HG02884 (cell line): ENCODE measurements at regions not wholly inside any gene's neighbourhood (a gene's known extent, or its start where the extent isn't known, plus 50 kb on each side); places are given as distances from the start of the nearest gene placed in this dataset.
"Not testable (repeated sequence)": the region's sequence is repeated elsewhere in the genome, so short reads cannot be mapped to it uniquely, and the experiment has no call there.

Source experiments
- ATAC-seq: cut with Tn5 transposase; IDR thresholded peaks from one replicate; pipeline ENCODE4 v1.9.1; 2021; ENCODE audit warnings: mild to moderate bottlenecking, moderate library complexity; ENCODE audit not compliant: unreplicated experiment

DNA sequence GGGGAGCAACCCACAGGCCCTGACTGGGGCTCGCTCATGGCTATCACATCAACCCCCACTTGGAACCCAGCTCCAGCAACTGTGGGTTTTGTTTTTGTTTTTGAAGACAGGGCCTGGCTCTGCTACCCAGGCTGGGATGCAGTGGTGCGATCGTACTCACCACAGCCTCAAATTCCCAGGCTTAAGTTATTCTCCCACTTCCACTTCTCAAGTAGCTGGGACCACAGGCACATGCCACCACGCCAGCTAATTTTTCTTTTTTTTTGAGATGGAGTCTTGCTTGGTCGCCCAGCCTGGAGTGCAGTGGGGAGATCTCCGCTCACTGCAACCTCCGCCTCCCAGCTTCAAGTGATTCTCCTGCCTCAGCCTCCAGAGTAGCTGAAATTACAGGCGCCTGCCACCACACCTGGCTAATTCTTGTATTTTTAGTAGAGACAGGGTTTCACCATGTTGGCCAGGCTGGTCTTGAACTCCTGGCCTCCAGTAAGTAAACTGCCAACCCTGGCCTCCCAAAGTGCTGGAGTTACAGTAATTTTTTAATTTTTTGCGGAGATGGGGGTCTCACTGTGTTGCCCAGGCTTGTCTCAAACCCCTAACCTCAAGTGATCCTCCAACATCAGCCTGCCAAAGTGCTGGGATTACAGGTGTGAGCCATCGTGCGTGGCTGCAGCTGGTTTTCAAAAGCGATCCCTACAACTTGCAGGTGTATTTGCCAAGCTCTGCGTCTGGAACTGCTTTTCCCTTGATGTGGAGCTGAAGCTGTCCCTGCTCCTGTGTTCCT lies 228.7 kb downstream of the SKIDA1 start:
- no peak for ATAC-seq

DNA sequence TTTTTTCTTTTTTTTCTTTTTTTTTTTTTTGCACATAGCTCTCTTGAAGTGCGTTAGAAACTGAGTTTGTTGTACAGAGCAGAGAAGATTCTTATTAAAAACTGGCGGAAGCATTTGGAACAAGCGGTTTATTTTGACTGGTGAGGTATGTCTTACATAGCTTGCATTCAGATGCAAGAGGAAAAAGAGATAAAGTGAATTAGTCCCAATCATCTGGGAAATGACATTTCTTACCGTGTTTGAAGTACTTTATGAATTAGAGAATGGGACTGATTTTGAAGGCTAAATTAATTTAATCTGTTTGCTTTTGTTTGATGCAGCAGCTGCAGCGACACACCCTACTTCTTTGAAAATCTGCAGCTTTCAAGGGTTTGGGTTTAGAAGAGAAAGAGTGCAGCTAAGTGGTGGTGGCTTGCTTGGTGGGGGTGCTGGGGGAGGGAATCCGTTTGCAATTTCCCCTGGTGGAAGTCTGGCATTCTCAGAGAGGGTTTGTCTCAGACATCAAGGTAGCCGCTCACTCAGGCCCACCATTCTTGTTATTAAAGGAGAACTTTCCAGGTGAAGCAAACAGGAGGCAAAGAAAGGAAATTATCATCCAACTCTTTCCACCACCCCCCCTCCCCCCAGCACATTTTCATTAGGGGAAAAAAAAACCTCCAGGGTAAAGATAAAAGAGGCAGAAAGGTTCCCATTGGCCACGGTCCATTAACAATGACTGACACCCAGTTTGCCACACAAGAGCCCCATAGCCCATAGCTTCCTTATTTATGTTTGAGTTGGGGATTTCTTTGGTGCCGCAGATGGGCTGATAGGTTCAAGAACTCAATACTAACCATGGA lies 231.7 kb downstream of the SKIDA1 start:
- no peak for ATAC-seq

DNA sequence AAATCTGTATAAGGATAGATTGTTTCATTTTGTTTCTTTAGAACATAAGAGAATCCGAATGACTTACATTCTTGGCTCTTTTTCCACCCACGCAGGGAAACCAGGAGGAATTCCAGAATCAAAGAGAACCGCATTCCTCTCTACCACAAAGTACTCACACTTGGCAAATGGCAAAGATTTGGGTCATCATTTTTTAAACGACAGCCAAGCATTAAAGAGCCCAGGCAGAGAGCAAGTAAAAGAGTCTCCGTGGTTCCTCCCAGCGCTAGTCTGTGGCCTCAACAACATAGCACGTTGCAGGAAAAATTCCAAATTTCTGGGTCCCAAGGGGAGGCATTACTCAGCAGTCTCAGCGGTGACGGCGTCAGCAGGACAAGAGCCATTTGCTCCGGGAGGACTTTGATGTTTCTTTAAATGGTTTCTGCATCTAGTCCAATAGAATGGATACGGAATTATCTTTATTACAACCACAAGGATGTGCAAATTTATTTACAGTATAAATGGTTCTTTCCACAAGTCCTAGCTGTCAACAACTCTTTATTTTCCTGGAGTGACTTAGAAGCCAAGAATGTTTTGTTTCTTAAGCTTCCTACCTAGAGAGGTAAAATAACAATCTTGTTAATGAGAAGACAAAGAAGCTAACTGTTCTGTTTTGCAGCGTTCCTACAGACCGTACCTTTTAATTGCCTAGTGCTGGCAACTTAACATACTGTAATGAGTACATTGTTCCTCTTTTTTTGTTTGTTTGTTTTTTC lies 232.5 kb downstream of the SKIDA1 start:
- ATAC-seq: no peak

DNA sequence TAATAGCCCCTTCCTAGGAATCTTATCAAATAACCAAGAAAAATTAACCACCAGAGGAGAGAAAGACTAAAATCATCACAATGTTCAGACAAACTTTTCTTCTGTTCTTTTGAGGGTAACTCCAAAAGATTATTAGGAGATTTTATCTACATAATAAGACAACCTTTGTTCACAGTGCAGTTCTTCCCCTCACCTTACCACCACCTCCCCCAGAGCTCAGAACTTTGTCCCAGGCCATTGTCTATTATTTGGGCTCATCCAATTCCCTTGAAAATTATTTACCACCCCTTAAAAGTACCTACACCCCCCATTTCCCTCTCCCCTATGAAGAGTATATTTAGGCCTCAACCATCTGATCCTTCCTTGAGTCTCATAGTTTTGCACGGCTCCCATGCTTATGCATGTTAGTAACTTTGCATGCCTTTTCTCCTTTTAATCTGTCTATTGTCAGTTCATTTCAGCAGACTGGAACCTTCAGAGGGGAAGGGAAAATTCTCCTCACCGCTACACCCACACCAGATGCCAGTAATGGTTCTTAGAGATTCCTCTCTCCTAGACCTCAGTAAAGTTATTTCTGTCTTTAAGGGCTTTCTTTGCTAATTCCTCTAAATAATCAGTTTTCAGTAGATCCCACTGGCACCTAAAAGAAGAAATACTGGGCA lies 234.9 kb downstream of the SKIDA1 start:
- ATAC-seq: no peak

DNA sequence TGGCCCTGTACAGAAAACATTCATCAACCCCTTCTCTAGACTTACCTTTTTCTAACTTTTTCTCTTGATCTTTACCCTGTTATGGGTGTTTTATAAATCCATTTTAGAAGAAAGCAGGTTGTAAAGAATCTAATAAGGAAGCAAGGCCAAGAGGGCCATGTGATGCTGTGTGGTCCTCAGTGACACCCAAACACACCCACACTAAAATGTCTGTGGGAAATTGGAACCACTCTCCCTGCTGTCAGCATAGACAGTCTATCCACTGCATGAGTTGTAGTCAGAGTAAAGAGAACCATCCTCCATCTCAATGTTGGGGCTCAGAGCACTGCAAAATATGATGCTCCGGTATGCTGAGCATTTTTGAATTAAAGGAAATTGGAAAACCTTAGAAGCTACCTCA lies 235.5 kb downstream of the SKIDA1 start:
- no peak for ATAC-seq

DNA sequence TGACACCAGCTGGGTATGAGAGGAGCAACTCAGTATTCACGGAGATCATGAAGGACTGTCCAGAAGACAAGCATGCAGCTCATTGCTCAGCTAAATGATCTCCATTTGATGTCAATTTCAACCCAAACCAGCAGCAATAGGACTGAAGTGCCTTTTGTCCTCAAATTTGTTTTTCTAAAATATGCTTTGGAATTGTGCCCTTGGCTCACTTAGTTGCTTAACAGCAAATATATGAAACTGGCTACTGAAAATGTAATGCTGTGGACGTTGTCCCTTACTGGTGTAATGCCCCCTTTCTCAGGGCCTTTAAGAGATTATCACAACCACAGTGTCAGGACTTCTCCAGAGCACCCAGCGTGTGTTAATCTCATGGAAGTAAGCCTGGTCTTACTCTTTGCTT lies 236.2 kb downstream of the SKIDA1 start:
- ATAC-seq: no peak

DNA sequence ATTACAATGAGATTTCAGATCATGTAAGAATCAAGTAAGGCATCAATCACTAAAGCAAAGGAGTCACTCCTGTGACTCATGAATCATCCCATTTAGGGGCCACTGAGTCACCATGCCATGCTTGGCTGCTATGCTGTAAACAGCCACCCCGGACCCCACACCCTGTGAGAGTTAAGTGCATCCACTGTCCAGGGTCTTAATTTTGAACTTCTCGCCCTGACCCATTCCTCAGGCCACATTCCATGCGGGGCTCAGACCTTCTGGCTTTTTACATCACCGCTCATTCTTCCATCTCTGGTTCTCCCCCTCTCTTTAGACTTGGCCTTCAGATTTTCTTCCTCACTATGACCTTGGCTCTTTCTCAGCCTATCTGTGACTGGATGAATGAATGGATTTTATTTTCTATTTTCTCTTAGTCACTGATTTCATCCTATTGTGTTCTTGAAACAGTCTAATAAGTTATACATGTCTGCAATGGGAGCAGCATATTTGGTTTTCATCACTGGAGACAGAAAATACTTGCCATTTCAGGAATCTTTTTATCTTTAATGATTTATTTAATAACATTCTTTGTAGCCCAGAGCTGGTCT lies 239.6 kb downstream of the SKIDA1 start:
- no peak for ATAC-seq

DNA sequence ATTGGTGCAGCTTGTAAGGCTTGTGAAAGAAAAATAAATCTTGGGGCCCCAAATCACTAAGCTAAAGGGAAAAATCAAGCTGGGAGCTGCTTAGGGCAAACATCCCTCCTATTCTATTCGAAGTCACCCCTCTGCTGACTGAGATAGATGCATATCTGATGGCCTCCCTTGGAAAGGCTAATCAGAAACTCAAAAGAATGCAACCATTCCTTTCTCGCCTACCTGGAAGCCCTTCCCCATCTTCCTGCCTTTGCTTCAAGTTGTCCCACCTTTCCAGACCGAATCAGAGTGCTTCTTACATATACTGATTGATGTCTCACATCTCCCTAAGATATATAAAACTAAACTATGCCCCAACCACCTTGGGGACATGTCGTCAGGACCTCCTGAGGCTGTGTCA lies 240.3 kb downstream of the SKIDA1 start:
- ATAC-seq: no peak

DNA sequence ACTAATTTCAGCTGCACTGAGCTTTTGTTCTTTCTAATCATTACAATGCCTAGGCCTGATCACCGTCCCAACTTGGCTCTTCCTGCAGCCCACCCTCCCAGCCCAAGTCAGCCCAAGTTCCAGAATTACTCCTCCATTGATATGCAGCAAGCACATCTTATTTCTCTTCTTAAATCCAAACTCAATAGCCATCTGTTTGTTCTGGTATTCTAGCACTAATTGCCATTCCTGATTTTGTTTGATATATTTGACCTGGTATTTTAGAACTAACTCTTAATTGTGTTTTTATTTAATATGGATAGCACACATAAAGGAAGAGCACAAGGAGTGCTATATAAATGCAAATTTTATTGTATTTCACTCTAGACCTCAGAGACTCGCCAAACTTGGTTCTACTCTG lies 241.2 kb downstream of the SKIDA1 start:
- no peak for ATAC-seq

DNA sequence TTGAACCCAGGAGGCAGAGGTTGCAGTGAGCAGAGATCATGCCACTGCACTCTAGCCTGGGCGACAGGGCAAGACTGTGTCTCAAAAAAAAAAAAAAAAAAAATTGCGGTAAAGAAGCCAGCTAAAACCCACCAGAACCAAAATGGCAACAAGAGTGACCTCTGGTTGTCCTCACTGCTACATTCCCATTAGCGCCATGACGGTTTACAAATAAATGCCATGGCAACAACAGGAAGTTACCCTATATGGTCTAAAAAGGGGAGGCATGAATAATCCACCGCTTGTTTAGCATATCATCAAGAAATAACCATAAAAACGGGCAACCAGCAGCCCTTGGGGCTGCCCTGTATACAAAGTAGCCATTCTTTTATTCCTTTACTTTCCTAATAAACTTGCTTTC lies 242.4 kb downstream of the SKIDA1 start:
- not testable (repeated sequence) for ATAC-seq

DNA sequence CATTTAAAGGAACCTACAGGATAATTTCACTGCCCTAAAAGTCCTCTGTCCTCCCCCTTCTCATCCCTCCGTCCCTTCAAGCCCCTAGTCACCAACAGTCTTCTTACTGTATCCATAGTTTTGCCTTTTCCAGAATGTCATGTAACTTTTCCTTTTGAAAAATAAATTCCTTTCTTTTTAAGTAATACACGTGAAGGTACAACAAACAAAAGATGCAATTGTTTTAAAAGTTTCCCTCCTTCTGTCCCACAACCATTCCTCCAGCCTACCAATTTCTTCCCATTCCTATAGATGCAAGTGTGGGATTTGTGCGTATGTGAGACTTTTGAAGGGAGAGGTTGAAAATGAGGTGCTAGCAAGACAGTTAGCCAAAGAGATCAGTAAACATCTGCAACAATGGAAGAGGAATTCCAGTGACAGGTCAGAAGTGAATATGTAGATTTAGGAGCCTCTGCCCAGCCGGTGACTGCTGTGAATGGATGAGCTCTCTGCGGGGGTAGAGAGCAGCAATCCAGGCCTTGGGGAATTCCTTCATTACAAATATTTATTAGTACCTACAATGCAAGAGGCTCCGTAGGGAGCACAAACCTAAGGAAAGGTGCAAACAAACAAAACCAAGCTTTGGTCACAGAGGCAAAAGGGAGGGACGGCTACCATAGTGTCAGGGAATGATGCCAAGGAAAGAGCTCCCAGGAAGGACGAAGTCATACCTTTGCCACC lies 243.6 kb downstream of the SKIDA1 start:
- ATAC-seq: no peak

DNA sequence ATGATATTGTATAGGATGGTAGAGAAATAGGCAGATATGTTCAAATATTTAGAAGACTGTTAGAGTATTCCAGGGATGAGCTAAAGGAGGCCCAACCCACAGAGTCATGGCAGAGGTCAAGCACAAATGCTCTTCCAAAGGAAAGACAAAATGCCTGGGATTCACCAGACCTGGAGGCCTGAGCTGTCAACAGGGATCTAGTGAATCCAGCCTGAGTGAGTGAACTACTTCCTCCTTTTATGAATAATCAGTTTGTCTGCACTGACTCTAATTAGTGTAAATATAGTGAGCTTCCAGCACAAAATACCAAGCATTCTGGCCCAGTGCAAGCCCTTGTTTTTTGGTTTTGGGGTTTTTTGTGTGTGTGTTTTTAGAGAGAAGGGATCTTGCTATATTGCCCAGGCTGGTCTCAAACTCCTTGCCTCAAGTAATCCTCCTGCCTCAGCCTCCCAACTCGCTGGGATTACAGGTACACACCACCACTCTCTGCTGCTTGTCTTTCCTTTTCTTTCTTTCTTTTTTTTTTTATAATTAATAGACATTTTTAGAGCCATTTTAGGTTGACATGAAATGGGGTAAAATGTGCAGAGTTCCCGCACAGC lies 244.4 kb downstream of the SKIDA1 start:
- ATAC-seq: no peak

DNA sequence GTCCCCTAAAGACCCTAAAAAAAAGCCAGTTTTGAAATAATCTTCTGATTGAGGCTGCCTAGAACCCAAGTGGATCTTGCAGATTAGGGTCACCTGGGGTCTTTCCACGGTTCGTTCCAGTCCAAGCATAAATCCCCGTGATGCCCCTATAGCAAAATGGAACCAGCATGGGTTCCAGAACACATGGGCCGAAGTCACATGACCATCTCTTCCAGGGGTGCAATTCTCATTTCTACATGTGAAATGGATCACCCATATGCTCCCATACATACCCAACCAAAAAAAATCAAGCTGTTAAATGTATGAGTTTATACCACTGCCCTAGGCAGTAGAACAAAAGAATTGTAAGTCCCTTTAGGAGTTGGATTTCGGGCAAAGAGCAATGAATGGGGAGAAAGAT lies 245.4 kb downstream of the SKIDA1 start:
- no peak for ATAC-seq

DNA sequence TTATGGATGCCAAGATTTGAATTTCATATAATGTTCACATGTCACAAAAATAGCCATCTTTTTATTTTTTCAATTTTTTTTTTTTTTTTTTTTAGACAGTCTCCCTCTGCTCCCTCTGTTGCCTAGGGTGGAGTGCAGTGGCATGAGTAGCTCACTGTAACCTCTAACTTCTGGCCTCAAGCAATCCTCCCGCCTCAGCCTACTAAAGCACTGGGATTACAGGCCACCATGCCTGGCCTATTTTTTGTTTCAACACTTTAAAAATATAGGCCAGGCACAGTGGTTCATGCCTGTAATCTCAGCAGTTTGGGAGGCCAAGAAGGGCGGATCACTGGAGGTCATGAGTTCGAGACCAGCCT lies 246.3 kb downstream of the SKIDA1 start:
- no peak for ATAC-seq

DNA sequence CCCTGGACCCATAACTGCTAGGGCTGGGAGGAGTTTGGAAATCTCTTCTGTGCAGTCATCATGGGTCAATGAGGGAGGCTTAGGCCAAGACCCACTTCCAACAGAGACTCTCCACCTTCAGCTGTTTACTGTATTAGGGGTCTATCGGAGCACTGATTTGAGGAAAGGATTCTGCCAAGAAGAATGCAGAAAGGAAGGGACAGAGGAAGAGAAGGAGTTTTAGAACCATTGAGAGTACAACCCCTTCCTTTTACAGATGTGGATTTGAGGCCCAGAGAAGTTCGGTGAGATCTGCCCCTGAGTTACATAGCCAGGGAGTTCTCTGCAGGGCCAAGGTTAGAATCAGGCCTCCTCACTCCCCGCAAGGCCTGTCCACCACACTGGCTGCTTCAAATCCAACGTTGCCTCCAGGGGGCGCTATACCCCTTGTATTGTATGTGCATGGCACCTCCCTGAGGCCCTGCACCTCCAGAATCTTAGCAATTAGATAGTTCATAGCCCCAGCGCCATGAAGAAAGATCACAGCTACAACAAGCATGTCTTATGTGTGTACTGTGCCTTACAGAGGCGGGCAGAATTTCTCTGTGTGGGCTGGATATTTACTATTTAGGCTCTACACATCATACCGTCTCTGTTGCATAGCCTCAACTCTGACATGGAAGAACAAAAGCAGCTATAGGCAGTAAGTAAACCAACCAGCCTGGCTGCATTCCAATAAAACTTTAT lies 246.8 kb downstream of the SKIDA1 start:
- ATAC-seq: peak; percentile 97

DNA sequence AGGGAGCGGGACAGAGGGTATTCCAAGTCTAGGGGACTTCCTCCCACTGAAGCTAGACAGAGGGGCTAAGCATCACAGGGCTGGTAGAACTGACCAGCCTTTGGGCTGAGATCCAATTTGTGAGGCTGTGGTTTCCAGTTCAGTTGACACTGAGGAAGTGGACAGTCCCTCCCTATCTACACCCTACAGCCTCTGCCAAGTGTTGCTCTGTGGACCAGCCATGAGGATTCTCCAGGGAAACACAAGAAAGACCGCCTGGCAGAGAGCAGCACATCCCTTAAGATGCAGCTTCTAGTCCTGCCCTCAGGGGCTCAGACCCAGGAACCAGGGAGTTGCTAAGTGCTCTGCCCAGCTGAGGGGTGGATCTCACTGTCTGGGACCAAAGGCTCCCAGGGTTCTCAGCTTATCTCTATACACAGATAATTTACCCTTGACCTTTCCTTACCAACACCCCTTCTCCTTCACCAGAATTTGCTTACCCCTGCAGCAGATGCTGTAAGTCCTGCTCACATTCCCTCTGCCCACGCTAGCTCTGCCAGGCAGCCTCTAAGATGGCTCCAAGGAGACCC lies 252.0 kb downstream of the SKIDA1 start:
- no peak for ATAC-seq

DNA sequence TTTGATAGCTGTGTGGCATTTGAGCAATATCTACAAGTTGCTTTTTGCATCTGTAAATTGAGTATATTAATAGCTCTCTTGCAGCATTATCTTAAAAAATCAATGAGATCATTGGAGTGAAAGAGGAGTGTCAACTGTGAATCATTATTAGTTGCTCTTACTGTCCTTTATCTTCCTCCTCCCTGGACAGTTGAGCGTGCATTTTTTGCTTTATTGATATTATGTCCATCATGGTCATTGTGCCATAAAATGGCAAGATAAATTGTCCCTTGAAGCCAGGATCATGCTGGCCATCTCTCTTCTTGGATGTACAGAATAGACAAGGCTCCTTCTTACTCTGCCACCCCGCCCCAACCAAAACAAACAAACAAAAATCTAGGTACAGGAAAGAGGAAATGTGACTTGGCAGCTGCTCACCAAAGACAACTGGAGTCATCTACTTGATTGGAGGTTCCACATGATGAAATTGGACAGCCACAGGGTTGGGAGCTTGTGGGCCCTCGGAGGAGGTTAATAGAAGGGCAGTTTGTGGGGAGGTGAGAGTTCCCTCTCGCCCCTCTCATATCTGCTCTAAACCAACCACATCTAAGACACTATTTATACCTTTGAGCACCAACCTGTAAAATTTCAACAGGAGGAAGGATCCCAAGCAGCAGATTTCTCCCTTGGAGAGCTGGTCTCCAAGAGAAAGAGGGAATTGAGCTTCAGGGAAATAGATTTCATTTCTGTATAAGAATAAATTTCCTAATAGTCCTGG lies 252.7 kb downstream of the SKIDA1 start:
- no peak for ATAC-seq

DNA sequence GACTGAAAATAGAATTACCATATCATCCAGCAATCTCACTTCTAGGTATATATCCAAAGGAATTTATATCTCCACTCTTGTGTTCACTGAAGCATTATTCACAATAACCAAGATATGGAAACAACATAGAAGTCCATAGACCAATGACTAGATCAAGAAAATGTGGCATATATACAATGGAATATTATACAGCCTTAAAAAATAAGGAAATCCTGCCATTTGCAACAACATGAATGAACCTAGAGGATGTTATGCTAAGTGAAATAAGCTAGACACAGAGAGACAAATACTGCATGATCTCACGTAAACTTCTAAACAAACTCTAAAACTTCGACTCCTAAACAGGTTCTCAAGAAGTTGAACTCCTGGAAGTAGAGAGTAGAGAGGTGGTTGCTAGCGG lies 254.5 kb downstream of the SKIDA1 start:
- no peak for ATAC-seq
